ENCODE measurements at regions not wholly inside any gene's neighbourhood (a gene's known extent, or its start where the extent isn't known, plus 50 kb on each side); places are given as distances from the start of the nearest gene placed in this dataset.

DNA sequence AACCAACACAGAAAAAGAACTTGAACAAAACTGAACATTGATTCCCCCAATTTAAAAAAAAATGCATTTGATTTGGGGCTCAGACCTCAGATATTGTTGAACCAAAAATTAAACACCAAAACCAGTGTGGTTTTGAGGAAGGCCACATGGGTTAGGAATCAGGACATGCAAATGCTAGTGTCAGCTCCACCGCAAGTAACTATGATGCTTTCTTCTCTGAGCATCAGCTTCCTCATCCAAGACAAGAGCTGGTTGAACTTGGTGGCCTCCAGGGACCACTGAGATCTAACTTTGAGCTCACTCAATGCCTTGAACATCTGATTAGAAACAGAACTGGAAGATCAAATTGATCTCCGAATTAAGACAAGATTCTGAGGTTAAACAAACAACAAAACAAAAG is 142.9 kb upstream of the NWD2 start:
- DNase-seq: no peak

- DNase-seq: no peak
Measured at GRCh38 chr4:37109756-37110155, 134.8 kb upstream of the NWD2 start.

- no peak for DNase-seq
Measured at GRCh38 chr4:37124800-37125199, 119.7 kb upstream of the NWD2 start.

- DNase-seq: no peak
Measured at GRCh38 chr4:37126051-37126450, 118.5 kb upstream of the NWD2 start.

- no peak for DNase-seq
Measured at GRCh38 chr4:37130465-37130864, 114.1 kb upstream of the NWD2 start.

GRCh38 chr4:37132351-37132974 is 112.1 kb upstream of the NWD2 start:
- DNase-seq: no peak

GRCh38 chr4:37132975-37133360 is 111.6 kb upstream of the NWD2 start:
- DNase-seq: no peak

DNA sequence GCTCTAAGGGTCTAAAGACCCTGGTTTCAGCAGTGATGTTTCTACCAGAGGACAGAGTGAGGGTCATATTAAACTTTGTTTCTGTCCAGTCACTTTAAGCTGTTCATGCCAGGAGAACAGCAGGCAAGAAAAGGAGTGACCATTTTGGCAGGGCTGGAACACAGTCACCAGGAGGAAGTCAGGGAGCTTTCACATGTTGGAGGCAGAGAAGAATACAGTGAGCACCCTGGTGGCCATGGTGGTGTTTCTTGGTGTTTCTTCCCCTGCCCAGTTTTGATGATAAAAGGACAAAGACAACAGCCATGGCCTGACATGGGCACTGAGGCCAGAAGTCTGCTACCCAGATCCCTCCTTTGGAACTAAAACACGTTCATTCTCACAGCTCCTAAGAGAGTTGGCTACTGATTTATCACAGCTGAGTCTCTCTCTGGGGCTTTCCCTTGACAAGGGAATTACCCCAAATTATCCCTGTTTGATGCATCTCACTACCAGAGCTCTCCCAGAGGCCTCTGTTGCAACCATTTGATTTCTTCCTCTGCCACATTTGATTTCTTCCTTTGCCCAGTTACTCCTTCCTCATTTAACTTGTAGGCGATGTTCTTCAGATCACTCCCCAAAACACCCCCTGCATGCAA is 106.4 kb upstream of the NWD2 start:
- no peak for DNase-seq

DNA sequence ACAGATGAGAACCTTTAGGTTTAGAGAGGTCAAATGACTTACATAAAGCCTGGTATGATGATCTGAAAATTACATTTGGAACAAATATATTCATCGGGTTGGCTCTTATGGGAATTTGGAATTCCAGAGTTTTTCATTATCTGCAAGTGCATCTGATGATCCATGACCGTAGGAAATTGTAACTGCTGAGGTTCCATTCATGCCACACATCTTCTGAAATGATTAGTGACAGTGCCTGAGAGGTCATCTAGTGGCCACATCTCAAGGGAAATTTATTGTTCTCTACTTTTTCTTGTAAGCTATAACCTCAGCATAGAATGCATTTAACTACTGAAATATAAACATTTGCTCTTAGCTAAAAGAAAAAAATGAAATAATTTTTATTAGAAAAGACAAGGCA is 105.8 kb upstream of the NWD2 start:
- DNase-seq: no peak

GRCh38 chr4:37139987-37140386 is 104.6 kb upstream of the NWD2 start:
- DNase-seq: no peak

DNA sequence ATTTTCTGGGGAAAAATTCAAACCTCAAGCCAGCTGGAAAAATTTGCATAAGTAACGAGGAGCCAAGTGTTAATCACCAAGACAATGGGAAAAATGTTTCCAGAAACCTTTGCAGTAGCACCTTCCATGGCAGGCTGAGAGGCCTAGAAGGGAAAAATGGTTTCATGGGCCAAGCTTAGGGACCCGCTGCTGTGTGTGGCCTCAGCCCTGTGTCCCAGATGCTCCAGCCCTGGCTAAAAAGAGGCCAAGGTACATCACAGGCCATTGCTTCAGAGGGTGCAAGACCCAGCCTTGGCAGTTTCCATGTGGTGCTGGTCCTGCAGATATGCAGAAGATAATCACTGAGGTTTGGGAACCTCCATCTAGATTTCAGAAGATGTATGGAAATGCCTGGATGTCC is 98.3 kb upstream of the NWD2 start:
- DNase-seq: no peak

- DNase-seq: no peak
Measured at GRCh38 chr4:37157476-37158167, 86.9 kb upstream of the NWD2 start.

- no peak for DNase-seq
Measured at GRCh38 chr4:37160653-37161052, 83.9 kb upstream of the NWD2 start.

DNA sequence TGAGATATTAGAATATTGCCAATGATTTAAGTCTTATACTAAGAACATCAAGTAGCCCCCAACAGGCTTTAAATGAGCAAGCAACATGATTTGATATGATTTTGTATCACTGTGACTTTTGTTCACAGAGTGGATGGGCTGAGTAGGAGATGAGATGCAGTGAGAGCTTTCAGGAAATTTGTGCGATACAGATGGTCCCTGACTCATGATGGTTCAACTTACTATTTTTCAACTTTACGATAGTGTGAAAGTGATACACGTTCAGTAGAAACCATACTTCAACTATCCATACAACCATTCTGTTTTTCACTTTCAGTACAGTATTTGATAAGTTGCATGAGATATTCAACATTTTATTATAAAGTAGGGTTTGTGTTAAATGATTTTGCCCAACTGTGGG is 78.7 kb upstream of the NWD2 start:
- no peak for DNase-seq

DNA sequence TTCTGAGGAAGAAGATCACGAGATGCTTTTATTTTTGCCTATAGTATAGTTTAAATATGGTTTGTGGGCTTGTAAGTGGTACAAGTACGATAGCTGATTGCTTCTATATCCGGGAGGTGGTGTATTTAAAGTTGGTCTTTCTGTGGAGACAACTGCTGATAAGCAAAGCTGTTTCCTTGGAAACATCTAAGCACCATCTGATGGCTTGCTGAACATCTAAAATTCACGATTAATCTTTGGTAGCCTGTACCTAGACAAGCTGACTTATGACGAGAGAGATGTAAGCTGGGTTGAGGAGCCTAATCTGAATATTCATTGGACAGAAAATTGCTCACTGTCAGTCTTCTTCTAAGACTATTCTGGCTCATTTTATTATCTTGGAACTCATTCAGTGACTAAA is 74.6 kb upstream of the NWD2 start:
- DNase-seq: no peak

DNA sequence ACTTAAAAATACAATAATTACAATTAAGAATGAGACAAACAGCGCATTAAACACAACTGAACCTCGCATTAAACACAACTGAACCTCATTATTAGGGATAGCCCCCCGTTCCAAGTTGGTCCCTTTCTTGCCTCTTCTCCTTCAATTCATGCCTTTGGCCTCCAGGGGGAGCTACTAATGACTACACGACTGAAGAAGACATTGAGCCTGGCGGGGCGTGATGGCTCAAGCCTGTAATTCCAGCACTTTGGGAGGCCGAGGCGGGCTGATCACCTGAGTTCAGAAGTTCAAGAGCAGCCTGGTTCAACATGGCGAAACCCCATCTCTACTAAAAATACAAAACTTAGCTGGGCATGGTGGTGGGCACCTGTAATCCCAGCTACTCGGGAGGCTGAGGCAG is 56.4 kb upstream of the NWD2 start:
- no peak for DNase-seq
